HepG2 (cell line): ENCODE measurements at regions not wholly inside any gene's neighbourhood (a gene's known extent, or its start where the extent isn't known, plus 50 kb on each side); places are given as distances from the start of the nearest gene placed in this dataset.

ENCODE experiments used
- ATAC-seq: fragments of 200-7000 bp; cut with Tn5 transposase; 3 replicates; pipeline ENCODE4 v1.9.1; 2020; ENCODE audit warnings: mild to moderate bottlenecking, moderate library complexity
- BruUV-seq: library from RNA; stranded (reverse); fragments of 400-500 nt; replicated peaks from 2 replicates; lab custom pipeline; 2021; lab: Mats Ljungman, UMichigan
- CTCF ChIA-PET: fragments of 300-600 bp; formaldehyde crosslinking; extraction: SDS; loops from one replicate; lab custom pipeline; 2021; ENCODE audit warnings: low total read pairs, inconsistent platforms, low intra/inter-chr PET ratio; lab: Yijun Ruan, JAX
- POLR2A ChIA-PET: fragments of 350-600 bp; sonication (Branson Sonifier 250); formaldehyde crosslinking; loops from one replicate; lab custom pipeline; 2020; ENCODE audit warnings: antibody characterized with exemption, inconsistent platforms; lab: Yijun Ruan, JAX
- DNase-seq: peaks from one replicate; pipeline ENCODE4 v3.0.0-alpha.2; 2015; ENCODE audit warnings: low spot score
- FAIRE-seq: peaks from 3 replicates; lab custom pipeline; 2011; peaks lifted over from hg19 to GRCh38; lab: Jason Lieb, UNC
- H2AFZ ChIP-seq: one replicate; pipeline ENCODE4 v1.6.1; 2011; ENCODE audit warnings: low read length, inconsistent platforms
- H3K27ac ChIP-seq: fragments of 300-600 bp; 3 replicates; pipeline ENCODE4 v1.8.0; 2011; ENCODE audit warnings: mixed run types, mild to moderate bottlenecking, mixed read lengths, low read length, inconsistent platforms; ENCODE audit not compliant: insufficient read depth; ENCODE audit errors: extremely low read length
- H3K27me3 ChIP-seq, 2 experiments: fragments of 200-600 bp in 1 of 2; 2 replicates in 1 of 2; 3 replicates in 1 of 2; pipeline versions ENCODE4 v1.6.0 to v1.8.0; 2011; ENCODE audit warnings: low read length in 2 of 2, mild to moderate bottlenecking in 2 of 2, moderate library complexity in 2 of 2, inconsistent platforms in 1 of 2; ENCODE audit not compliant: insufficient read depth in 2 of 2, control insufficient read depth in 1 of 2
- H3K36me3 ChIP-seq, 2 experiments: fragments of 200-600 bp in 1 of 2; replicated peaks in 1 of 2; 2 replicates in 1 of 2; 3 replicates in 1 of 2; pipeline versions ENCODE4 v1.5.1 to v1.8.0; 2011; ENCODE audit warnings: low read length in 2 of 2, inconsistent platforms in 1 of 2; ENCODE audit not compliant: insufficient read depth in 2 of 2, control insufficient read depth in 1 of 2
- H3K4me1 ChIP-seq: 2 replicates; pipeline ENCODE4 v1.5.1; 2012; ENCODE audit warnings: low read length, inconsistent platforms; ENCODE audit not compliant: insufficient read depth
- H3K4me2 ChIP-seq: 2 replicates; pipeline ENCODE4 v1.6.0; 2011; ENCODE audit warnings: low read depth, low read length, inconsistent platforms
- H3K4me3 ChIP-seq, 3 experiments: fragments of 200-600 bp in 1 of 3; sonication (generic), shearing (Covaris generic) in 1 of 3; replicated peaks in 1 of 3; 2 replicates each; pipeline ENCODE4 v1.5.1; 2011 to 2016; ENCODE audit warnings: low read length in 3 of 3, inconsistent platforms in 2 of 3, low read depth in 2 of 3, mild to moderate bottlenecking in 2 of 3, control low read depth in 1 of 3, mixed read lengths in 1 of 3; ENCODE audit not compliant: insufficient read depth in 1 of 3
- H3K79me2 ChIP-seq: one replicate; pipeline ENCODE4 v1.6.1; 2011; ENCODE audit warnings: low read length, inconsistent platforms; ENCODE audit not compliant: insufficient read depth
- H3K9ac ChIP-seq: 2 replicates; pipeline ENCODE4 v1.6.0; 2011; ENCODE audit warnings: mild to moderate bottlenecking, low read depth, low read length, inconsistent platforms; ENCODE audit not compliant: insufficient read depth
- H3K9me3 ChIP-seq: 2 replicates; pipeline ENCODE4 v1.5.1; 2012; ENCODE audit warnings: mild to moderate bottlenecking, low read length
- H4K20me1 ChIP-seq: 2 replicates; pipeline ENCODE4 v1.6.0; 2011; ENCODE audit warnings: inconsistent platforms, mild to moderate bottlenecking, low read length, moderate library complexity; ENCODE audit not compliant: insufficient read depth
- CBX2 ChIP-seq, 2 experiments: fragments of 200-600 bp in 1 of 2; sonication (generic); formaldehyde crosslinking in 1 of 2; IDR thresholded peaks; 2 replicates each; pipeline versions ENCODE4 v1.7.0 to v1.8.1; 2018 to 2022; ENCODE audit warnings: low read depth in 2 of 2, low read length in 1 of 2, mild to moderate bottlenecking in 1 of 2, missing genetic modification reagents in 1 of 2
- ELF3 ChIP-seq: IDR thresholded peaks from 2 replicates; pipeline ENCODE4 v1.6.1; 2016; ENCODE audit warnings: missing genetic modification reagents, missing compliant biosample characterization
- FOSL2 ChIP-seq: sonication (generic); formaldehyde crosslinking; IDR thresholded peaks from 2 replicates; pipeline ENCODE4 v1.4.0; 2020; ENCODE audit warnings: missing genetic modification reagents
- HNRNPL ChIP-seq: fragments of 200-400 bp; formaldehyde crosslinking; IDR thresholded peaks from 2 replicates; pipeline ENCODE4 v1.6.1; 2017; ENCODE audit warnings: mild to moderate bottlenecking, low read depth, low read length
- KLF9 ChIP-seq: IDR thresholded peaks from 2 replicates; pipeline ENCODE4 v1.6.1; 2016; ENCODE audit warnings: low read depth
- NR2F2 ChIP-seq: IDR thresholded peaks from 2 replicates; pipeline ENCODE4 v1.6.1; 2012; ENCODE audit warnings: low read depth, inconsistent platforms, borderline replicate concordance
- RXRB ChIP-seq: IDR thresholded peaks from 2 replicates; pipeline ENCODE4 v1.6.1; 2016; ENCODE audit warnings: borderline replicate concordance, missing genetic modification reagents, missing compliant biosample characterization
- SAP130 ChIP-seq: IDR thresholded peaks from 2 replicates; pipeline ENCODE4 v1.6.1; 2016; ENCODE audit warnings: low read depth
- SIN3A ChIP-seq: IDR thresholded peaks from 2 replicates; pipeline ENCODE4 v1.6.1; 2011; ENCODE audit warnings: low read depth, mild to moderate bottlenecking, control low read depth, low read length, borderline replicate concordance
- TSC22D2 ChIP-seq: sonication (generic); formaldehyde crosslinking; IDR thresholded peaks from 2 replicates; pipeline ENCODE4 v1.5.1; 2020; ENCODE audit warnings: missing genetic modification reagents, mild to moderate bottlenecking, borderline replicate concordance
- ZKSCAN1 ChIP-seq: fragments of 150-350 bp; IDR thresholded peaks from 2 replicates; pipeline ENCODE4 v1.6.1; 2014; ENCODE audit warnings: low read length
- ZNF101 ChIP-seq: sonication (generic); formaldehyde crosslinking; IDR thresholded peaks from 2 replicates; pipeline ENCODE4 v1.4.0; 2020; ENCODE audit warnings: mild to moderate bottlenecking, low read depth, missing genetic modification reagents, borderline replicate concordance
- ZNF431 ChIP-seq: sonication (generic); formaldehyde crosslinking; IDR thresholded peaks from 2 replicates; pipeline ENCODE4 v1.9.0; 2022; ENCODE audit warnings: missing genetic modification reagents, low read depth, mild to moderate bottlenecking, borderline replicate concordance
- ZNF792 ChIP-seq: IDR thresholded peaks from 2 replicates; pipeline ENCODE4 v1.6.1; 2016
- WGBS: methylation state at CpG from one replicate; pipeline ENCODE4 v1.1.6; 2017; ENCODE audit warnings: low lambda C conversion rate; 5-methylcytosine and 5-hydroxymethylcytosine counted together
- in situ Hi-C: cut with HindIII; loops from 2 replicates; pipeline ENCODE4 v1.10.0; 2017; ENCODE audit warnings: low pct_unique_long_range_greater_than_20kb; ENCODE audit not compliant: extremely low pct_ligation_motif_present
- intact Hi-C: fragments of 100-400 bp; cut with micrococcal nuclease; formaldehyde crosslinking; loops from one replicate; pipeline ENCODE4 v1.10.0; 2022; ENCODE audit not compliant: unreplicated experiment
- TF ChIP-seq, protein P1 (sequence below): sonication (generic); formaldehyde crosslinking; IDR thresholded peaks from 2 replicates; pipeline ENCODE4 v1.8.0; 2022; ENCODE audit warnings: missing genetic modification reagents, mild to moderate bottlenecking, inconsistent platforms, borderline replicate concordance
- TF ChIP-seq, protein P2 (sequence below): sonication (generic); formaldehyde crosslinking; IDR thresholded peaks from 2 replicates; pipeline ENCODE4 v1.4.0; 2020; ENCODE audit warnings: mild to moderate bottlenecking, missing genetic modification reagents
- TF ChIP-seq, protein P3 (sequence below): sonication (generic); formaldehyde crosslinking; conservative IDR thresholded peaks from 2 replicates; pipeline ENCODE4 v1.8.1; 2023; ENCODE audit warnings: missing genetic modification reagents

DNA sequence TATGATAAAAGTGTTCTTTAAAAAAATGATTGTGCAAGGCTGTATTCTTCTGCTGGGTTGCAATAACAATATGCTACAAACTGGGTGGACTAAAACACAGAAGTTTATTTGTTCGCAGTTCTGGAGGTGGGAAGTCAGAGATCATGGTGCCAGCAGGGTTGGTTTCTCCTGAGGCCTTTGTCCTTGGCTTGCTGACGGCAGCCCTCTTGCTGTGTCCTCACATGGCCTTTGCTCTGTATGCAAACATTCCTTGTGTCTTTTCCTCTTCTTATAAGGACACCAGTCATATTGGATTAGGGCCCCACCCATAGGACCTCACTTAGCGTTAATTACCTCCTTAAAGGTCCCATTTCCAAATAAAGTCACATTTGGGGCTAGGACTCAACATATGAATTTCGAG, 220.4 kb downstream of the SAMD5 start (continued):
- TF ChIP-seq, protein P1, sequence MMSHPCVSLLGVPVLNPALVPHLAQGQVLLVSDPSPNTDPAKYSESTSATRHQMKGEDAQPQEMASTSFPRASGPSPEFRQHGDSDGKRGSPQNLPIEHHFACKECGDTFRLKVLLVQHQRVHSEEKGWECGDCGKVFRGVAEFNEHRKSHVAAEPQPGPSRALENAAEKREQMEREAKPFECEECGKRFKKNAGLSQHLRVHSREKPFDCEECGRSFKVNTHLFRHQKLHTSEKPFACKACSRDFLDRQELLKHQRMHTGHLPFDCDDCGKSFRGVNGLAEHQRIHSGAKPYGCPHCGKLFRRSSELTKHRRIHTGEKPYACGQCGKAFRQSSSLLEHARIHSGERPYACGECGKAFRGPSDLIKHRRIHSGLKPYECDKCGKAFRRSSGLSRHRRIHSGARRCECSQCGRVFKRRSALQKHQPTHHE (CRISPR knock-in tag), result no peak
- no peak for TF ChIP-seq TSC22D2 (CRISPR knock-in tag)

DNA sequence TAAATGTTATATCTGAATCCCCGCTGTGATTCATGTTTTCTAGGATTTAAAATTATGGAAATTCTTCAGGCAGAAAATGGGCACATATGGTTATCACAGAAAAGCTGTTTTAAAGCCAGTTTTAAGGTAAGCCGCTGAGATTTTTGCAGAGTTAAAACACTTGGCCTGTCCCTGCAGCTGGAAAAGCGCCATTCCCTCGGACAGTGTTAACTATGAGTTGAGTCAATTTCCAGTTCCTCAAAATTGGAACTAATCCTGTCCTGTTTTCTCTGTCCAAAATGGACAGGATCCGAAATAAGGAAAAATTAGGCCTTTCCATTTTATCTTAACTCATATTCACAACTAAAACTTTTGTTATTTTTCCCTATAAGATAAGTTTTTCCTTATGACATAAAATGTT, 225.2 kb downstream of the SAMD5 start:
- no peak for TF ChIP-seq NR2F2
- no peak for TF ChIP-seq RXRB (CRISPR knock-in tag)
- Histone ChIP-seq H3K4me2 (no peak overlapping the region), H3K4me1 (no peaks in the 10 kb centered on the region), H3K36me3 (no peaks in the 10 kb centered on the region), H3K27ac (no peak overlapping the region), H3K79me2 (no peaks in the 10 kb centered on the region), H3K27me3 (no peaks in the 10 kb centered on the region), H3K4me3 (no peak overlapping the region), H3K9ac (no peak overlapping the region), H3K9me3 (no peaks in the 10 kb centered on the region), H4K20me1 (no peaks in the 10 kb centered on the region), H2AFZ (no peak overlapping the region)
- in situ Hi-C loops (no loop called here), intact Hi-C loops (no loop called here)
- WGBS, result 35% methylated on average over 5 of the region's 5 CpGs
- BruUV-seq, result no TSS peak
- no peak for DNase-seq
- CTCF ChIA-PET, result no interaction called here
- no peak for FAIRE-seq
- POLR2A ChIA-PET, result no interaction called here
- no peak for ATAC-seq

DNA sequence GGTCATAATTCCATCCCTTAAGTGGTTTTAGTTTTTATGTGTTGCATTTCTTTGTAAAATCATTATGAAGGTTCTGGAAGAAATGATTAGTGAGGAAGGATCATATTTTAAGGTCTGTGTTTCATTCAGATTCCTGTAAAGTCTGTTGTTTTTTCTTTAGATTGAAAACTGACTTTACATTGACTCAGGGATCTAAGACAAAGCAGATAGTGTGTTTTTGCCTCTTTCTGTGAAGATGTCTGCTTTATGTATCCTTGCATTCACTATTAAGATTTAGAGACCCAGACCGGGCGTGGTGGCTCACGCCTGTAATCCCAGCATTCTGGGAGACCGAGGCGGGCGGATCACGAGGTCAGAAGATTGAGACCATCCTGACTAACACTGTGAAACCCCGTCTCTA, 225.7 kb downstream of the SAMD5 start:
- CTCF ChIA-PET, result no interaction called here
- H3K36me3 ChIP-seq, result no peaks in the 10 kb centered on the region
- no peaks in the 10 kb centered on the region for H4K20me1 ChIP-seq
- no peaks in the 10 kb centered on the region for H3K79me2 ChIP-seq
- no peak overlapping the region for H3K4me3 ChIP-seq
- H3K9ac ChIP-seq, result no peak overlapping the region
- 74% methylated on average over 8 of the region's 8 CpGs for WGBS
- BruUV-seq, result no TSS peak
- intact Hi-C loops, result no loop called here
- in situ Hi-C loops, result no loop called here
- FAIRE-seq (no peak), ATAC-seq (no peak), DNase-seq (no peak)
- H3K4me2 ChIP-seq, result no peak overlapping the region
- H3K4me1 ChIP-seq, result no peaks in the 10 kb centered on the region
- H3K9me3 ChIP-seq, result no peaks in the 10 kb centered on the region
- no peaks in the 10 kb centered on the region for H3K27me3 ChIP-seq
- H3K27ac ChIP-seq, result no peak overlapping the region
- POLR2A ChIA-PET, result no interaction called here
- no peak overlapping the region for H2AFZ ChIP-seq
- TF ChIP-seq SIN3A (no peak), FOSL2 (CRISPR knock-in tag) (no peak), ZNF792 (CRISPR knock-in tag) (no peak), SAP130 (CRISPR knock-in tag) (no peak), CBX2 (IDR thresholded peaks at IDR 0.05; ENCODE audit: low read depth, low read length) (no peak), CBX2 (CRISPR knock-in tag; IDR thresholded peaks at IDR 0.05; ENCODE audit: low read depth) (no peak), HNRNPL (no peak), ZNF101 (CRISPR knock-in tag) (no peak), ZKSCAN1 (no peak), ZNF431 (no peak), ELF3 (no peak), KLF9 (no peak)
- TF ChIP-seq, protein P2, sequence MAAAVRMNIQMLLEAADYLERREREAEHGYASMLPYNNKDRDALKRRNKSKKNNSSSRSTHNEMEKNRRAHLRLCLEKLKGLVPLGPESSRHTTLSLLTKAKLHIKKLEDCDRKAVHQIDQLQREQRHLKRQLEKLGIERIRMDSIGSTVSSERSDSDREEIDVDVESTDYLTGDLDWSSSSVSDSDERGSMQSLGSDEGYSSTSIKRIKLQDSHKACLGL (CRISPR knock-in tag), result no peak
- TF ChIP-seq, protein P3, sequence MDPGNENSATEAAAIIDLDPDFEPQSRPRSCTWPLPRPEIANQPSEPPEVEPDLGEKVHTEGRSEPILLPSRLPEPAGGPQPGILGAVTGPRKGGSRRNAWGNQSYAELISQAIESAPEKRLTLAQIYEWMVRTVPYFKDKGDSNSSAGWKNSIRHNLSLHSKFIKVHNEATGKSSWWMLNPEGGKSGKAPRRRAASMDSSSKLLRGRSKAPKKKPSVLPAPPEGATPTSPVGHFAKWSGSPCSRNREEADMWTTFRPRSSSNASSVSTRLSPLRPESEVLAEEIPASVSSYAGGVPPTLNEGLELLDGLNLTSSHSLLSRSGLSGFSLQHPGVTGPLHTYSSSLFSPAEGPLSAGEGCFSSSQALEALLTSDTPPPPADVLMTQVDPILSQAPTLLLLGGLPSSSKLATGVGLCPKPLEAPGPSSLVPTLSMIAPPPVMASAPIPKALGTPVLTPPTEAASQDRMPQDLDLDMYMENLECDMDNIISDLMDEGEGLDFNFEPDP (CRISPR knock-in tag), result no peak
